KMS-11 (cell line): ENCODE measurements at regions not wholly inside any gene's neighbourhood (a gene's known extent, or its start where the extent isn't known, plus 50 kb on each side); places are given as distances from the start of the nearest gene placed in this dataset.

ENCODE experiments used
- H2AFZ ChIP-seq: fragments of 200-600 bp; sonication (generic); 2 replicates; pipeline ENCODE4 v1.6.1; 2016; ENCODE audit warnings: antibody characterized with exemption, mixed run types, low read depth
- H3K27ac ChIP-seq: fragments of 200-600 bp; sonication (generic); 2 replicates; pipeline ENCODE4 v1.6.1; 2016; ENCODE audit warnings: mild to moderate bottlenecking, mixed run types
- H3K27me3 ChIP-seq: fragments of 200-600 bp; sonication (generic); 2 replicates; pipeline ENCODE4 v1.6.1; 2017; ENCODE audit warnings: mild to moderate bottlenecking, low read depth, mixed run types, moderate library complexity; ENCODE audit not compliant: insufficient read depth
- H3K36me3 ChIP-seq: fragments of 200-600 bp; sonication (generic); 2 replicates; pipeline ENCODE4 v1.6.1; 2017; ENCODE audit warnings: mild to moderate bottlenecking, mixed run types; ENCODE audit not compliant: insufficient read depth
- H3K4me1 ChIP-seq: fragments of 200-600 bp; sonication (generic); 2 replicates; pipeline ENCODE4 v1.6.1; 2016; ENCODE audit warnings: mild to moderate bottlenecking, low read depth, mixed run types; ENCODE audit not compliant: poor library complexity, severe bottlenecking
- H3K4me2 ChIP-seq: fragments of 200-600 bp; sonication (generic); 2 replicates; pipeline ENCODE4 v1.7.0; 2016; ENCODE audit warnings: mild to moderate bottlenecking, mixed run types
- H3K4me3 ChIP-seq: fragments of 200-600 bp; sonication (generic); IDR thresholded peaks from 2 replicates; pipeline ENCODE4 v1.6.1; 2017; ENCODE audit warnings: low read depth, low read length, mixed read lengths; ENCODE audit not compliant: insufficient read depth
- H3K79me2 ChIP-seq: fragments of 200-600 bp; sonication (generic); 2 replicates; pipeline ENCODE4 v1.6.1; 2016; ENCODE audit warnings: low read depth, mixed run types; ENCODE audit not compliant: insufficient read depth
- H3K9ac ChIP-seq: fragments of 200-600 bp; sonication (generic); 2 replicates; pipeline ENCODE4 v1.6.1; 2016; ENCODE audit warnings: mild to moderate bottlenecking, mixed run types
- H4K20me1 ChIP-seq: fragments of 200-600 bp; sonication (generic); 2 replicates; pipeline ENCODE4 v1.6.1; 2016; ENCODE audit warnings: mild to moderate bottlenecking, mixed run types; ENCODE audit not compliant: insufficient read depth
- CTCF ChIP-seq: fragments of 200-600 bp; sonication (generic); conservative IDR thresholded peaks from 2 replicates; pipeline ENCODE4 v1.6.1; 2017; ENCODE audit warnings: low read depth, mild to moderate bottlenecking, antibody characterized with exemption, low read length, moderate library complexity, mixed read lengths

DNA sequence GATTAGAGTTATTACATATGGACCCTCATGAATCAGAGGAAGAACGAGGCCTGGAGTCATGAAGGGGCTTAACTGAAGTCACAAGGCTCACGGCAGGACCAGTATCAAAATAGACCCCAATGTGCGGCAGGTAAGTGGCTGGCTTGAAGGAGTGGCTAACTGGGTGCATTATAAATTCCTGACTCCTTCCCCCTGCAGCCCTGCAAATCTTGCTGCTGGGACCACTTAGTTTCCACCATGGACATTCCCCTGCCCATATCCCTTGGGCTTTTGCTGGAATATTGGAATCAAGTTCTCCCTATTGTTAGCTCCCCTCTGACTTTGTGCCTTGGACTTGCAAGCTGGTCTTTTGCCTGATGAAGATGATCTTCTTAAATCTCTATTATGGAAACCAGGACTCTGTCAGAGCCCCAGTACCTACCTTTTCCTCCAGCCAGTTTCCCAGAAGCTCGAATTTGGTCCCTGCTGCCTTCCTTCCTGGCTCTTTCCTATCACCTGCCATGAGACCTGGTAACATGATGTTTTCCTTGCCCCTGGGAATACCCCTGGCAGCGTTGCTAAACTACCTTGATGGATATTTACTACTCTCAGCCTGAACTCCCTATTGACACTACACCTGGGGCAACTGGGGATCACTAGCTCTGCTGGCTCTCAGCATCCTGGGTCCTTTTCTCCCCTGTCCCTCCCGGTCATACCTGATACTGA, 156.0 kb upstream of the JUN start:
- Histone ChIP-seq H3K9ac (no peak overlapping the region), H3K4me3 (no peak overlapping the region), H3K4me1 (no peaks in the 10 kb centered on the region), H3K36me3 (no peaks in the 10 kb centered on the region), H3K27me3 (no peaks in the 10 kb centered on the region), H3K79me2 (no peaks in the 10 kb centered on the region), H3K27ac (no peak overlapping the region), H2AFZ (no peak overlapping the region), H4K20me1 (no peaks in the 10 kb centered on the region), H3K4me2 (no peak overlapping the region)
- TF ChIP-seq CTCF: no peak

DNA sequence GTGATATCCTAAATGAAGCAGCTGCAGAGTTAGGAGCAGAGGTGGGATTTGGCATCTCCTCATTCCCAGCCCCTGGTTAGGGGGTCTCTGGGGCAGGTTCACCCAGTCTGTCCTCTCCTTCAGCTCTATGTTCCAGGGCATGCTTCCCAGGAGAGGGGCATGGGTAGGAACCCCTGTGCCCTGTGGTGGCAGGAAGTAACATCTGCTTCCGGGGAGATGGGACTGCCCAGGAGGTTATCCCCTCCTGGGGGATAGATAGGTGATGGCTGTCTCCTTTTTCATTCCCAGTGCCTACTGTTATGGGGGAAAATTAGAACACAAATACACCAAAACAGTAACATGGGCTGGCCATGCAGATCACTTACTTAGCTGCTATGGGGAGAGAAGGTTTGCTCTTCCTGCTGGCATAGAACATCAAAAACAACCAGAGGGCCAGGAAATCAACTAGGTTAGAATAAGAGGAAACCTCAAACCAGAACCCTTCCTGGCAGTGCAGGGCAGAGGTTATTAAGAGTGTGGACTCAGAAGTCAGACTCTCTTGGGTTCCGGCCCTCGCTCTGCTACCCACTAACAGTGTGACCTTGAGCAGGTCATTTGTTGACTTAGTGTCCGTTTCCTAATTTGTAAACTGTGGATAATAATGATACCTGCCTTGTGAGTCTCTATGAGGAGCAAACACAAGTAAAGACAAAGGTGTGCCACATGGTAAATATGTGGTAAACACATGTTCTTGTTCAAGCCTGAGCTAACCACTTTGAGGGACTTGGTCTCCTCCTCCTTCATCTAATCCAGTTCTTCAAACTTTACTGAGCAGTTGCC, 157.8 kb upstream of the JUN start:
- Histone ChIP-seq H3K9ac (no peak overlapping the region), H3K4me3 (no peak overlapping the region), H3K79me2 (no peaks in the 10 kb centered on the region), H4K20me1 (no peaks in the 10 kb centered on the region), H3K4me2 (no peak overlapping the region), H2AFZ (no peak overlapping the region), H3K27ac (no peak overlapping the region), H3K27me3 (no peaks in the 10 kb centered on the region), H3K36me3 (no peaks in the 10 kb centered on the region), H3K4me1 (no peaks in the 10 kb centered on the region)
- TF ChIP-seq CTCF: no peak

- H3K27me3 ChIP-seq: no peaks in the 10 kb centered on the region
- TF ChIP-seq CTCF: no peak
- H3K9ac ChIP-seq: no peak overlapping the region
- no peak overlapping the region for H2AFZ ChIP-seq
- H3K36me3 ChIP-seq: no peaks in the 10 kb centered on the region
- no peaks in the 10 kb centered on the region for H4K20me1 ChIP-seq
- no peak overlapping the region for H3K4me3 ChIP-seq
- no peak overlapping the region for H3K4me2 ChIP-seq
- H3K79me2 ChIP-seq: no peaks in the 10 kb centered on the region
- no peak overlapping the region for H3K27ac ChIP-seq
- no peaks in the 10 kb centered on the region for H3K4me1 ChIP-seq
Observed at GRCh38 chr1:58942759-58943191, 158.9 kb upstream of the JUN start.

- Histone ChIP-seq H3K27ac (no peak overlapping the region), H2AFZ (no peak overlapping the region)
Observed at GRCh38 chr1:58943776-58944175, 159.9 kb upstream of the JUN start.

More at GRCh38 chr1:58943776-58944175, 159.9 kb upstream of the JUN start:
- Histone ChIP-seq H3K4me1 (no peaks in the 10 kb centered on the region), H3K9ac (no peak overlapping the region), H3K36me3 (no peaks in the 10 kb centered on the region), H3K4me2 (no peak overlapping the region), H3K27me3 (no peaks in the 10 kb centered on the region), H3K4me3 (no peak overlapping the region), H3K79me2 (no peaks in the 10 kb centered on the region), H4K20me1 (no peaks in the 10 kb centered on the region)
- no peak for TF ChIP-seq CTCF
